Parathyroid adenoma (tissue), 2 donors: ENCODE measurements at regions not wholly inside any gene's neighbourhood (a gene's known extent, or its start where the extent isn't known, plus 50 kb on each side); places are given as distances from the start of the nearest gene placed in this dataset.

ENCODE experiments used
- H2AFZ ChIP-seq: fragments of 300-600 bp; sonication (generic); one replicate; pipeline ENCODE4 v1.7.0; 2017; ENCODE audit warnings: antibody characterized with exemption, mild to moderate bottlenecking
- H3K27ac ChIP-seq: fragments of 300-600 bp; sonication (generic); one replicate; pipeline ENCODE4 v1.7.0; 2017
- H3K27me3 ChIP-seq: fragments of 300-600 bp; sonication (generic); one replicate; pipeline ENCODE4 v1.7.0; 2017; ENCODE audit warnings: low read length; ENCODE audit not compliant: control insufficient read depth, insufficient read depth
- H3K36me3 ChIP-seq: fragments of 300-600 bp; sonication (generic); one replicate; pipeline ENCODE4 v1.7.0; 2017; ENCODE audit warnings: low read length; ENCODE audit not compliant: control insufficient read depth, insufficient read depth
- H3K4me1 ChIP-seq: fragments of 300-600 bp; sonication (generic); one replicate; pipeline ENCODE4 v1.7.0; 2017; ENCODE audit warnings: control low read depth
- H3K4me2 ChIP-seq: fragments of 300-600 bp; sonication (generic); one replicate; pipeline ENCODE4 v1.7.0; 2017; ENCODE audit warnings: low read length
- H3K4me3 ChIP-seq: fragments of 300-600 bp; sonication (generic); one replicate; pipeline ENCODE4 v1.7.0; 2017; ENCODE audit warnings: low read depth, low read length
- H3K79me2 ChIP-seq: fragments of 300-600 bp; sonication (generic); one replicate; pipeline ENCODE4 v1.7.0; 2017; ENCODE audit warnings: control low read depth
- H3K9ac ChIP-seq: fragments of 300-600 bp; sonication (generic); one replicate; pipeline ENCODE4 v1.7.0; 2017; ENCODE audit warnings: mild to moderate bottlenecking
- H3K9me3 ChIP-seq: fragments of 300-600 bp; sonication (generic); one replicate; pipeline ENCODE4 v1.7.0; 2017; ENCODE audit warnings: low read length; ENCODE audit not compliant: control insufficient read depth
- CTCF ChIP-seq: fragments of 300-600 bp; sonication (generic); IDR thresholded peaks from one replicate; pipeline ENCODE4 v1.7.0; 2017; ENCODE audit warnings: antibody characterized with exemption, mild to moderate bottlenecking
- donor health status: primary hyperparathyroidism.

GRCh38 chr11:130622141-130622542 is 173.7 kb downstream of the ADAMTS15 start:
- H3K36me3 ChIP-seq: no peaks in the 10 kb centered on the region
- H3K79me2 ChIP-seq: no peaks in the 10 kb centered on the region
- no peak overlapping the region for H3K27ac ChIP-seq
- no peak for TF ChIP-seq CTCF
- no peaks in the 10 kb centered on the region for H3K9me3 ChIP-seq
- H3K9ac ChIP-seq: no peak overlapping the region
- H3K4me1 ChIP-seq: no peaks in the 10 kb centered on the region
- H2AFZ ChIP-seq: no peak overlapping the region
- H3K4me3 ChIP-seq: no peak overlapping the region
- H3K4me2 ChIP-seq: no peak overlapping the region
- no peaks in the 10 kb centered on the region for H3K27me3 ChIP-seq

GRCh38 chr11:130623670-130624668 is 175.5 kb downstream of the ADAMTS15 start:
- Histone ChIP-seq H3K4me1 (no peaks in the 10 kb centered on the region), H3K79me2 (no peaks in the 10 kb centered on the region), H3K27me3 (no peaks in the 10 kb centered on the region), H2AFZ (no peak overlapping the region), H3K9ac (no peak overlapping the region), H3K9me3 (no peaks in the 10 kb centered on the region), H3K4me2 (no peak overlapping the region), H3K4me3 (no peak overlapping the region), H3K36me3 (no peaks in the 10 kb centered on the region), H3K27ac (no peak overlapping the region)
- no peak for TF ChIP-seq CTCF

GRCh38 chr11:130624971-130625544 is 176.6 kb downstream of the ADAMTS15 start:
- TF ChIP-seq CTCF: no peak
- H3K9me3 ChIP-seq: no peaks in the 10 kb centered on the region
- H3K27ac ChIP-seq: no peak overlapping the region
- no peaks in the 10 kb centered on the region for H3K4me1 ChIP-seq
- H2AFZ ChIP-seq: no peak overlapping the region
- H3K36me3 ChIP-seq: no peaks in the 10 kb centered on the region
- H3K4me2 ChIP-seq: no peak overlapping the region
- no peaks in the 10 kb centered on the region for H3K27me3 ChIP-seq
- H3K4me3 ChIP-seq: no peak overlapping the region
- H3K9ac ChIP-seq: no peak overlapping the region
- H3K79me2 ChIP-seq: no peaks in the 10 kb centered on the region

GRCh38 chr11:130625578-130626306 is 177.3 kb downstream of the ADAMTS15 start:
- no peaks in the 10 kb centered on the region for H3K9me3 ChIP-seq
- no peak overlapping the region for H3K4me2 ChIP-seq
- H3K4me1 ChIP-seq: no peaks in the 10 kb centered on the region
- H2AFZ ChIP-seq: no peak overlapping the region
- H3K36me3 ChIP-seq: no peaks in the 10 kb centered on the region
- no peak for TF ChIP-seq CTCF
- H3K27ac ChIP-seq: no peak overlapping the region
- H3K27me3 ChIP-seq: no peaks in the 10 kb centered on the region
- no peak overlapping the region for H3K4me3 ChIP-seq
- no peaks in the 10 kb centered on the region for H3K79me2 ChIP-seq
- H3K9ac ChIP-seq: no peak overlapping the region
